ENCODE measurements at regions not wholly inside any gene's neighbourhood (a gene's known extent, or its start where the extent isn't known, plus 50 kb on each side); places are given as distances from the start of the nearest gene placed in this dataset.

- H2AK5ac ChIP-seq (ENCODE audit: low read depth, low read length) = no peak overlapping the region
- no peak overlapping the region for H3K4me2 ChIP-seq (ENCODE audit: low read depth, low read length)
- no peak overlapping the region for H2BK120ac ChIP-seq (ENCODE audit: low read depth, low read length)
- H3K9me1 ChIP-seq (ENCODE audit: insufficient read depth, low read length) = no peaks in the 10 kb centered on the region
- no peaks in the 10 kb centered on the region for H4K20me1 ChIP-seq (ENCODE audit: insufficient read depth, low read length)
- H3K4me3 ChIP-seq (ENCODE audit: insufficient read depth, low read depth, low read length) = no peak overlapping the region
- H2AK9ac ChIP-seq (replicated peaks; ENCODE audit: low read depth, low read length, poor library complexity) = no peak overlapping the region
- no peak overlapping the region for H3K9ac ChIP-seq (ENCODE audit: low read depth, low read length)
- H2BK5ac ChIP-seq (ENCODE audit: low read depth, low read length, poor library complexity, severe bottlenecking) = no peak overlapping the region
- no peak overlapping the region for H3K4ac ChIP-seq (ENCODE audit: low read depth, low read length)
- H3K14ac ChIP-seq (replicated peaks; ENCODE audit: low read depth, low read length) = no peak overlapping the region
- dilution Hi-C loops (cut with HindIII; ENCODE audit: low sequenced_read_pairs, unreplicated experiment) (no loop called here), intact Hi-C loops (cut with micrococcal nuclease) (no loop called here), in situ Hi-C loops (cut with MboI; ENCODE audit: low sequenced_read_pairs) (no loop called here)
- H3K36me3 ChIP-seq (ENCODE audit: control insufficient read depth, insufficient read depth, low read length) = no peaks in the 10 kb centered on the region
- ChIA-PET CTCF (no interaction called here), POLR2A (ENCODE audit: unreplicated experiment) (no interaction called here)
- no peaks in the 10 kb centered on the region for H3K27me3 ChIP-seq (ENCODE audit: control insufficient read depth, insufficient read depth, low read length)
- no peaks in the 10 kb centered on the region for H3K9me3 ChIP-seq (ENCODE audit: control insufficient read depth, insufficient read depth, low read length)
- no peaks in the 10 kb centered on the region for H3K4me1 ChIP-seq (ENCODE audit: control insufficient read depth, insufficient read depth, low read length)
- no TSS peak for BruUV-seq (replicated peaks)
- no peak overlapping the region for H2AFZ ChIP-seq (replicated peaks; ENCODE audit: low read length, poor library complexity)
- no peak overlapping the region for H3K27ac ChIP-seq (ENCODE audit: insufficient read depth, low read length)
- H2BK20ac ChIP-seq (ENCODE audit: low read depth, low read length) = no peak overlapping the region
- no peak overlapping the region for H3K18ac ChIP-seq (ENCODE audit: low read depth, low read length)
- ATAC-seq (ENCODE audit: low read depth) = no peak
- no peaks in the 10 kb centered on the region for H3K79me1 ChIP-seq (ENCODE audit: low read depth in 1 of 2, low read length in 2 of 2)
- H3K23ac ChIP-seq (ENCODE audit: low read depth, low read length) = no peak overlapping the region
- no peak overlapping the region for H4K8ac ChIP-seq (ENCODE audit: low read depth in 2 of 2, low read length in 2 of 2)
- no peak overlapping the region for H3K56ac ChIP-seq (ENCODE audit: extremely low read depth, insufficient read depth, low read length)
- no peak overlapping the region for H4K91ac ChIP-seq (ENCODE audit: insufficient read depth, low read depth, low read length)
- H4K5ac ChIP-seq (ENCODE audit: low read depth, low read length) = no peak overlapping the region
- H2BK15ac ChIP-seq (ENCODE audit: low read depth, low read length) = no peak overlapping the region
- no peak for TF ChIP-seq RCOR1 (IDR thresholded peaks at IDR 0.05; ENCODE audit: insufficient replicate concordance, low read length)
- TF ChIP-seq MAFK (IDR thresholded peaks at IDR 0.05; ENCODE audit: low read depth, low read length) = no peak
- no peak for TF ChIP-seq CHD1 (IDR thresholded peaks at IDR 0.05; ENCODE audit: low read depth, low read length)
- no peak for TF ChIP-seq BHLHE40 (IDR thresholded peaks at IDR 0.05; ENCODE audit: low read depth, low read length)
- no peak for TF ChIP-seq SMC3 (IDR thresholded peaks at IDR 0.05; ENCODE audit: low read depth, low read length)
- TF ChIP-seq USF2 (IDR thresholded peaks at IDR 0.05; ENCODE audit: low read depth, low read length) = no peak
- TF ChIP-seq CEBPB (IDR thresholded peaks at IDR 0.05; ENCODE audit: low read depth, low read length) = no peak
- TF ChIP-seq FOS (IDR thresholded peaks at IDR 0.05; ENCODE audit: low read depth, low read length) = no peak
- TF ChIP-seq ELK1 (IDR thresholded peaks at IDR 0.05; ENCODE audit: borderline replicate concordance, low read depth, low read length) = no peak
- no peak for TF ChIP-seq CTCF (conservative IDR thresholded peaks at IDR 0.05; ENCODE audit: low read depth, low read length)
- no peak for TF ChIP-seq POLR2A (IDR thresholded peaks at IDR 0.05; ENCODE audit: low read depth, low read length)
- TF ChIP-seq RFX5 (IDR thresholded peaks at IDR 0.05; ENCODE audit: low read depth, low read length) = no peak
- no CpG with 5 or more reads among the region's 4 CpGs for WGBS, 2 experiments (ENCODE audit: extremely low coverage in 2 of 2, insufficient read length in 1 of 2)
- no peak for DNase-seq
These were observed 276.1 kb downstream of the ANTXR2 start for GRCh38 chr4:79796948-79797347.

Data from IMR-90 (cell line).